ENCODE measurements at regions not wholly inside any gene's neighbourhood (a gene's known extent, or its start where the extent isn't known, plus 50 kb on each side); places are given as distances from the start of the nearest gene placed in this dataset.

GRCh38 chr20:11114382-11114781 lies 440.6 kb upstream of the JAG1 start:
- TF ChIP-seq CTCF (conservative IDR thresholded peaks at IDR 0.05; ENCODE audit: low read depth in 2 of 2) (no peak), REST (IDR thresholded peaks at IDR 0.05; ENCODE audit: unreplicated experiment) (no peak), EZH2 (IDR thresholded peaks at IDR 0.05; ENCODE audit: low read depth, unreplicated experiment) (no peak), POLR2AphosphoS5 (IDR thresholded peaks at IDR 0.05; ENCODE audit: low read depth) (no peak), ZNF114 (CRISPR knock-in tag; IDR thresholded peaks at IDR 0.05) (no peak), JUNB (IDR thresholded peaks at IDR 0.05; ENCODE audit: unreplicated experiment) (no peak), STAT1 (IDR thresholded peaks at IDR 0.05; ENCODE audit: unreplicated experiment) (no peak), EZH2phosphoT487 (IDR thresholded peaks at IDR 0.05; ENCODE audit: unreplicated experiment) (no peak), ZNF462 (CRISPR knock-in tag; IDR thresholded peaks at IDR 0.05) (no peak), ETS1 (IDR thresholded peaks at IDR 0.05) (no peak)

Measured in GM23338 (cell line).